K562 (cell line): ENCODE measurements at regions not wholly inside any gene's neighbourhood (a gene's known extent, or its start where the extent isn't known, plus 50 kb on each side); places are given as distances from the start of the nearest gene placed in this dataset.

Experiments used
- ATAC-seq: fragments of 200-7000 bp; cut with Tn5 transposase; 3 replicates; pipeline ENCODE4 v1.9.1; 2020; ENCODE audit warnings: moderate library complexity
- BruUV-seq: library from RNA; stranded (reverse); fragments of 400-500 nt; replicated peaks from 2 replicates; lab custom pipeline; 2021; lab: Mats Ljungman, UMichigan
- CTCF ChIA-PET: fragments of 300-600 bp; formaldehyde crosslinking; extraction: SDS; loops from one replicate; lab custom pipeline; 2021; ENCODE audit warnings: low intra/inter-chr PET ratio; lab: Yijun Ruan, JAX
- POLR2A ChIA-PET: fragments of 300-600, 350-650 bp; sonication (Branson Sonifier 250); formaldehyde crosslinking; extraction: SDS; loops from one replicate; lab custom pipeline; 2021; ENCODE audit warnings: antibody characterized with exemption, inconsistent platforms; lab: Yijun Ruan, JAX
- DNase-seq, 4 experiments: peaks; one replicate each; pipeline versions ENCODE4 v3.0.0 to v3.0.0-alpha.2; 2011 to 2018; ENCODE audit warnings: low spot score in 3 of 4, mixed read lengths in 3 of 4; ENCODE audit errors: extremely low read depth in 1 of 4
- FAIRE-seq: peaks from 2 replicates; lab custom pipeline; 2011; peaks lifted over from hg19 to GRCh38; lab: Jason Lieb, UNC
- H2AFZ ChIP-seq: 2 replicates; pipeline ENCODE4 v1.6.0; 2011; ENCODE audit warnings: low read depth, low read length, control low read depth, inconsistent platforms
- H3K27ac ChIP-seq: fragments of 200-600 bp; 3 replicates; pipeline ENCODE4 v1.8.0; 2011; ENCODE audit warnings: low read depth, mild to moderate bottlenecking, control low read depth, inconsistent platforms, low read length, moderate library complexity, mixed read lengths; ENCODE audit errors: extremely low read depth
- H3K27me3 ChIP-seq, 2 experiments: fragments of 300-600 bp in 1 of 2; 2 replicates in 1 of 2; 3 replicates in 1 of 2; pipeline versions ENCODE4 v1.6.0 to v1.8.0; 2011; ENCODE audit warnings: inconsistent platforms in 2 of 2, low read length in 2 of 2, mild to moderate bottlenecking in 1 of 2, mixed read lengths in 1 of 2, moderate library complexity in 1 of 2; ENCODE audit not compliant: control insufficient read depth in 2 of 2, insufficient read depth in 2 of 2
- H3K36me3 ChIP-seq: fragments of 300-600 bp; 3 replicates; pipeline ENCODE4 v1.8.0; 2011; ENCODE audit warnings: mild to moderate bottlenecking, low read length, inconsistent platforms; ENCODE audit not compliant: control insufficient read depth, insufficient read depth
- H3K4me1 ChIP-seq, 2 experiments: fragments of 200-600 bp in 1 of 2; replicated peaks in 1 of 2; 2 replicates in 1 of 2; 3 replicates in 1 of 2; pipeline versions ENCODE4 v1.5.1 to v1.8.0; 2011; ENCODE audit warnings: inconsistent platforms in 2 of 2, low read length in 2 of 2, mild to moderate bottlenecking in 1 of 2, mixed read lengths in 1 of 2, moderate library complexity in 1 of 2; ENCODE audit not compliant: control insufficient read depth in 2 of 2, insufficient read depth in 2 of 2
- H3K4me2 ChIP-seq: 2 replicates; pipeline ENCODE4 v1.6.1; 2011; ENCODE audit warnings: low read length, control low read depth, inconsistent platforms, mixed read lengths; ENCODE audit not compliant: insufficient read depth
- H3K4me3 ChIP-seq: fragments of 200-600 bp; sonication (generic), shearing (Covaris generic); 2 replicates; pipeline ENCODE4 v1.5.1; 2016; ENCODE audit warnings: control low read depth, inconsistent platforms
- H3K79me2 ChIP-seq: fragments of 200-600 bp; 3 replicates; pipeline ENCODE4 v1.8.0; 2011; ENCODE audit warnings: low read length, inconsistent platforms; ENCODE audit not compliant: control insufficient read depth, insufficient read depth
- H3K9ac ChIP-seq, 2 experiments: 2 replicates each; pipeline versions ENCODE4 v1.6.0 to v1.6.1; 2011; ENCODE audit warnings: low read depth in 2 of 2, low read length in 2 of 2, control low read depth in 1 of 2, inconsistent platforms in 1 of 2, mild to moderate bottlenecking in 1 of 2, mixed read lengths in 1 of 2; ENCODE audit not compliant: insufficient read depth in 1 of 2
- H3K9me1 ChIP-seq: one replicate; pipeline ENCODE4 v1.6.0; 2011; ENCODE audit warnings: inconsistent platforms, mild to moderate bottlenecking, low read length, moderate library complexity; ENCODE audit not compliant: control insufficient read depth, insufficient read depth
- H3K9me3 ChIP-seq: replicated peaks from 2 replicates; pipeline ENCODE4 v1.5.1; 2011; ENCODE audit warnings: low read depth, low read length, inconsistent platforms; ENCODE audit not compliant: control insufficient read depth, insufficient read depth
- H4K20me1 ChIP-seq: replicated peaks from 2 replicates; pipeline ENCODE4 v1.6.1; 2011; ENCODE audit warnings: low read length, inconsistent platforms, mixed read lengths; ENCODE audit not compliant: control insufficient read depth, insufficient read depth
- BMI1 ChIP-seq: fragments of 150-350 bp; IDR thresholded peaks from 2 replicates; pipeline ENCODE4 v1.6.1; 2014; ENCODE audit warnings: low read length
- BRCA1 ChIP-seq, 2 experiments: fragments of 450-650 bp in 1 of 2; sonication (generic) in 1 of 2; formaldehyde crosslinking in 1 of 2; IDR thresholded peaks; 2 replicates each; pipeline versions ENCODE4 v1.5.0 to v1.6.1; 2017 to 2020; ENCODE audit warnings: mild to moderate bottlenecking in 1 of 2, missing genetic modification reagents in 1 of 2
- MYBL2 ChIP-seq, 2 experiments: fragments of 450-650 bp in 1 of 2; sonication (generic) in 1 of 2; formaldehyde crosslinking in 1 of 2; IDR thresholded peaks; 2 replicates each; pipeline versions ENCODE4 v1.6.1 to v1.8.1; 2017 to 2022; ENCODE audit warnings: borderline replicate concordance in 1 of 2, inconsistent platforms in 1 of 2, low read depth in 1 of 2, mild to moderate bottlenecking in 1 of 2, missing genetic modification reagents in 1 of 2, moderate library complexity in 1 of 2
- MYNN ChIP-seq, 2 experiments: sonication (generic); formaldehyde crosslinking in 1 of 2; IDR thresholded peaks; 2 replicates each; pipeline versions ENCODE4 v1.5.0 to v1.6.1; 2016 to 2020; ENCODE audit warnings: antibody characterized with exemption in 1 of 2, missing genetic modification reagents in 1 of 2
- NBN ChIP-seq: fragments of 450-650 bp; IDR thresholded peaks from 2 replicates; pipeline ENCODE4 v1.6.1; 2016; ENCODE audit warnings: low read depth, mild to moderate bottlenecking
- NR2C1 ChIP-seq, 2 experiments: fragments of 450-650 bp; IDR thresholded peaks; 2 replicates each; pipeline ENCODE4 v1.6.1; 2017; ENCODE audit warnings: mild to moderate bottlenecking in 2 of 2, antibody characterized with exemption in 1 of 2, inconsistent platforms in 1 of 2, missing compliant biosample characterization in 1 of 2, missing genetic modification characterization in 1 of 2
- POLR2A ChIP-seq: fragments of 450-650 bp; conservative IDR thresholded peaks from 2 replicates; pipeline ENCODE4 v1.6.1; 2016
- POLR2AphosphoS5 ChIP-seq: IDR thresholded peaks from 2 replicates; pipeline ENCODE4 v1.6.1; 2011; ENCODE audit warnings: mild to moderate bottlenecking, low read depth, low read length, moderate library complexity; ENCODE audit not compliant: control insufficient read depth, insufficient read depth
- ZFP1 ChIP-seq: fragments of 450-650 bp; formaldehyde crosslinking; IDR thresholded peaks from 2 replicates; pipeline ENCODE4 v1.4.0; 2020; ENCODE audit warnings: mild to moderate bottlenecking, mixed read lengths
- ZNF253 ChIP-seq: fragments of 250-450 bp; sonication (Bioruptor Pico); conservative IDR thresholded peaks from 2 replicates; pipeline ENCODE4 v1.6.1; 2021; ENCODE audit warnings: mild to moderate bottlenecking
- ZNF699 ChIP-seq: fragments of 250-450 bp; sonication (Bioruptor Pico); IDR thresholded peaks from 2 replicates; pipeline ENCODE4 v1.8.0; 2021; ENCODE audit warnings: mild to moderate bottlenecking, moderate library complexity; ENCODE audit not compliant: insufficient replicate concordance
- WGBS: fragments of 100-300 bp; shearing (Covaris generic); methylation state at CpG from one replicate; pipeline ENCODE4 v1.1.6; 2016; ENCODE audit warnings: low coverage, mixed read lengths; ENCODE audit not compliant: insufficient coverage; ENCODE audit errors: missing lambda C conversion rate; 5-methylcytosine and 5-hydroxymethylcytosine counted together
- in situ Hi-C: fragments of 300-500 bp; cut with MboI; formaldehyde crosslinking; loops from 4 replicates; pipeline ENCODE4 v1.15.0; 2018; ENCODE audit warnings: inconsistent platforms, mixed read lengths
- intact Hi-C: fragments of 100-400 bp; cut with micrococcal nuclease; formaldehyde crosslinking; loops from 2 replicates; pipeline ENCODE4 v1.14.2; 2022
- TF ChIP-seq, protein P1 (sequence below): sonication (generic); formaldehyde crosslinking; IDR thresholded peaks from 2 replicates; pipeline ENCODE4 v1.8.1; 2023; ENCODE audit warnings: mild to moderate bottlenecking, missing genetic modification reagents
- TF ChIP-seq, protein P2 (sequence below): fragments of 450-650 bp; IDR thresholded peaks from 2 replicates; pipeline ENCODE4 v1.6.1; 2016; ENCODE audit warnings: missing biosample characterization, missing genetic modification characterization

DNA sequence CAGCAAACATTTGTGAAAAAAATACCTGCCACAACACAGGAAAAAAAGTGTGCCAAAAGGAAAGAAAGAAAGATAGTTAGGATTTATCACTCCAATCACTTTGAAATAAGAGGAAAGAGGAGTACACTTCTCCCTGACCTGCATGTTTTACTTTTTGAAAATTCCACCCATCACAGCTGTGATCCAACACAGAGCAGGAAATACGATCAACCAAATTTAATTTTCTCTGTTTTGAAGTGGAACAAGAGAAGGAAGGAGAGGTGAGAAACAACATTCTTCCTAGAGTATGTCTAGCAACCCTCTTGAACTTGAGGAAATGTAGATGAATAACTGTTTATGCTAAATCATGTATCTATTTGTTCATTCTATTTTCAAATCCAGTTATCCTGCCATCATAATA, 284.7 kb upstream of the SYT1 start (continued):
- TF ChIP-seq POLR2AphosphoS5 (no peak), BRCA1 (IDR thresholded peaks at IDR 0.05) (no peak), BRCA1 (CRISPR knock-in tag; IDR thresholded peaks at IDR 0.05) (no peak), ZNF253 (no peak), BMI1 (no peak)

DNA sequence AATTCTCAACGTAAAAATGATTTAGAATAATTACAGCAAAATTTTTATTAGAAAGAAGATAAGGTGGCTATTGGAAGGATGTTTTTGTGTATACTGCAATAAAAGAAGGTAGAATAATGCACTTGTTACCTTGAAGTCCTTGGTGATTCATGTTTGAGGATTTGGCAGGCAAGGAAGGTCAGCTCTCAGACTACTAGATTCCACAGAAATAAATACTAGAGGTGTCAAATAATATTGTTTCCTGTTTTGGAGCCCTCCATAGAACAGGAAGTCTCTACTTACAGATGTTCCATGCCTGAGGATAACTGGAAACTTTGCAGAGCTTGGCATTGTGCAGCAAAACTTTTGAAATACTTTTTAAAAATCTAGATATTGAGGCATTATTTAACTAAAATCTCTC, 284.3 kb upstream of the SYT1 start:
- intact Hi-C loops = no loop called here
- ChIA-PET POLR2A (no interaction called here), CTCF (no interaction called here)
- H3K27me3 ChIP-seq = no peaks in the 10 kb centered on the region
- no peaks in the 10 kb centered on the region for H3K4me1 ChIP-seq
- H3K27ac ChIP-seq = no peak overlapping the region
- in situ Hi-C loops = no loop called here
- no peaks in the 10 kb centered on the region for H3K36me3 ChIP-seq
- no peaks in the 10 kb centered on the region for H4K20me1 ChIP-seq
- H2AFZ ChIP-seq = no peak overlapping the region
- DNase-seq (no peak), ATAC-seq (no peak), FAIRE-seq (no peak)
- H3K4me3 ChIP-seq = no peak overlapping the region
- no peak for TF ChIP-seq ZNF699 (CRISPR knock-in tag)
- no peak for TF ChIP-seq NR2C1 (IDR thresholded peaks at IDR 0.05)
- TF ChIP-seq NR2C1 (tag; IDR thresholded peaks at IDR 0.05) = no peak
- TF ChIP-seq POLR2A = no peak
- no peak for TF ChIP-seq MYNN (IDR thresholded peaks at IDR 0.05)
- no peak for TF ChIP-seq MYNN (CRISPR knock-in tag; IDR thresholded peaks at IDR 0.05)
- TF ChIP-seq, protein P1, sequence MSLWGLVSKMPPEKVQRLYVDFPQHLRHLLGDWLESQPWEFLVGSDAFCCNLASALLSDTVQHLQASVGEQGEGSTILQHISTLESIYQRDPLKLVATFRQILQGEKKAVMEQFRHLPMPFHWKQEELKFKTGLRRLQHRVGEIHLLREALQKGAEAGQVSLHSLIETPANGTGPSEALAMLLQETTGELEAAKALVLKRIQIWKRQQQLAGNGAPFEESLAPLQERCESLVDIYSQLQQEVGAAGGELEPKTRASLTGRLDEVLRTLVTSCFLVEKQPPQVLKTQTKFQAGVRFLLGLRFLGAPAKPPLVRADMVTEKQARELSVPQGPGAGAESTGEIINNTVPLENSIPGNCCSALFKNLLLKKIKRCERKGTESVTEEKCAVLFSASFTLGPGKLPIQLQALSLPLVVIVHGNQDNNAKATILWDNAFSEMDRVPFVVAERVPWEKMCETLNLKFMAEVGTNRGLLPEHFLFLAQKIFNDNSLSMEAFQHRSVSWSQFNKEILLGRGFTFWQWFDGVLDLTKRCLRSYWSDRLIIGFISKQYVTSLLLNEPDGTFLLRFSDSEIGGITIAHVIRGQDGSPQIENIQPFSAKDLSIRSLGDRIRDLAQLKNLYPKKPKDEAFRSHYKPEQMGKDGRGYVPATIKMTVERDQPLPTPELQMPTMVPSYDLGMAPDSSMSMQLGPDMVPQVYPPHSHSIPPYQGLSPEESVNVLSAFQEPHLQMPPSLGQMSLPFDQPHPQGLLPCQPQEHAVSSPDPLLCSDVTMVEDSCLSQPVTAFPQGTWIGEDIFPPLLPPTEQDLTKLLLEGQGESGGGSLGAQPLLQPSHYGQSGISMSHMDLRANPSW (CRISPR knock-in tag) = no peak
- TF ChIP-seq, protein P2, sequence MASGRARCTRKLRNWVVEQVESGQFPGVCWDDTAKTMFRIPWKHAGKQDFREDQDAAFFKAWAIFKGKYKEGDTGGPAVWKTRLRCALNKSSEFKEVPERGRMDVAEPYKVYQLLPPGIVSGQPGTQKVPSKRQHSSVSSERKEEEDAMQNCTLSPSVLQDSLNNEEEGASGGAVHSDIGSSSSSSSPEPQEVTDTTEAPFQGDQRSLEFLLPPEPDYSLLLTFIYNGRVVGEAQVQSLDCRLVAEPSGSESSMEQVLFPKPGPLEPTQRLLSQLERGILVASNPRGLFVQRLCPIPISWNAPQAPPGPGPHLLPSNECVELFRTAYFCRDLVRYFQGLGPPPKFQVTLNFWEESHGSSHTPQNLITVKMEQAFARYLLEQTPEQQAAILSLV (tag) = no peak
- TF ChIP-seq BMI1 = no peak
- TF ChIP-seq MYBL2 (IDR thresholded peaks at IDR 0.05; ENCODE audit: low read depth) = no peak
- no peak for TF ChIP-seq MYBL2 (CRISPR knock-in tag; IDR thresholded peaks at IDR 0.05; ENCODE audit: borderline replicate concordance)
- TF ChIP-seq ZFP1 (CRISPR knock-in tag) = no peak
- no peak for TF ChIP-seq NBN
- no peaks in the 10 kb centered on the region for H3K79me2 ChIP-seq
- H3K4me2 ChIP-seq = no peak overlapping the region
- BruUV-seq = no TSS peak
- H3K9ac ChIP-seq = no peak overlapping the region
- H3K9me3 ChIP-seq = peaks cover 6% of the 10 kb centered on the region; the same call in 1 of the 2 replicates
- 0% methylated on average over 1 of the region's 1 CpG for WGBS
- H3K9me1 ChIP-seq = no peaks in the 10 kb centered on the region
